ENCODE measurements at regions not wholly inside any gene's neighbourhood (a gene's known extent, or its start where the extent isn't known, plus 50 kb on each side); places are given as distances from the start of the nearest gene placed in this dataset.
A peak's percentile ranks its signal among the peaks of the same experiment; 100 is the strongest.

- ATAC-seq (ENCODE audit: low FRiP score in 2 of 2): peak in 1 of 2 donors; percentile 59
- H3K27ac ChIP-seq: no peak overlapping the region
- DNase-seq: peak in 1 of 2 donors; percentile 33
- no peaks in the 10 kb centered on the region for H3K4me1 ChIP-seq
- 61 to 74% methylated on average over 10 of the region's 10 CpGs for WGBS, 2 donors
- H3K27me3 ChIP-seq: no peaks in the 10 kb centered on the region
- no peaks in the 10 kb centered on the region for H3K36me3 ChIP-seq
- no peaks in the 10 kb centered on the region for H3K9me3 ChIP-seq
- no peak overlapping the region for H3K4me3 ChIP-seq
- TF ChIP-seq POLR2AphosphoS5 (IDR thresholded peaks at IDR 0.05) (no peak), CTCF (IDR thresholded peaks at IDR 0.05) (peak in 4 of 6 experiments; percentile 17 to 39 (median 26)), EP300 (IDR thresholded peaks at IDR 0.05) (no peak), POLR2A (IDR thresholded peaks at IDR 0.05) (no peak)
Measured at GRCh38 chr2:205903549-205904129, 182.3 kb downstream of the INO80D start.

GRCh38 chr2:205902900-205903237 is 183.1 kb downstream of the INO80D start:
- no peak overlapping the region for H3K27ac ChIP-seq
- WGBS, 2 donors: 75 to 80% methylated on average over 5 of the region's 5 CpGs
- no peaks in the 10 kb centered on the region for H3K4me1 ChIP-seq
- no peak for TF ChIP-seq CTCF (IDR thresholded peaks at IDR 0.05)
- TF ChIP-seq POLR2A (IDR thresholded peaks at IDR 0.05): no peak
- TF ChIP-seq EP300 (IDR thresholded peaks at IDR 0.05): no peak
- TF ChIP-seq POLR2AphosphoS5 (IDR thresholded peaks at IDR 0.05): no peak
- ATAC-seq (ENCODE audit: low FRiP score in 2 of 2) (peak in 1 of 2 donors; percentile 23), DNase-seq (no peak)
- H3K9me3 ChIP-seq: no peaks in the 10 kb centered on the region
- H3K36me3 ChIP-seq: no peaks in the 10 kb centered on the region
- H3K4me3 ChIP-seq: no peak overlapping the region
- H3K27me3 ChIP-seq: no peaks in the 10 kb centered on the region

GRCh38 chr2:205902041-205902899 is 183.7 kb downstream of the INO80D start:
- H3K4me1 ChIP-seq: no peaks in the 10 kb centered on the region
- WGBS, 2 donors: 72 to 79% methylated on average over 15 of the region's 15 CpGs
- no peaks in the 10 kb centered on the region for H3K9me3 ChIP-seq
- TF ChIP-seq CTCF (IDR thresholded peaks at IDR 0.05) (no peak), POLR2A (IDR thresholded peaks at IDR 0.05) (no peak), EP300 (IDR thresholded peaks at IDR 0.05) (no peak), POLR2AphosphoS5 (IDR thresholded peaks at IDR 0.05) (no peak)
- ATAC-seq (ENCODE audit: low FRiP score in 2 of 2) (peak in 1 of 2 donors; percentile 60), DNase-seq (no peak)
- no peaks in the 10 kb centered on the region for H3K36me3 ChIP-seq
- no peaks in the 10 kb centered on the region for H3K27me3 ChIP-seq
- no peak overlapping the region for H3K27ac ChIP-seq
- no peak overlapping the region for H3K4me3 ChIP-seq

- Histone ChIP-seq H3K27ac (no peak overlapping the region), H3K4me1 (no peaks in the 10 kb centered on the region), H3K27me3 (no peaks in the 10 kb centered on the region), H3K4me3 (no peak overlapping the region), H3K36me3 (no peaks in the 10 kb centered on the region), H3K9me3 (no peaks in the 10 kb centered on the region)
- no peak for ATAC-seq (ENCODE audit: low FRiP score in 2 of 2)
- TF ChIP-seq EP300 (IDR thresholded peaks at IDR 0.05): no peak
- TF ChIP-seq CTCF (IDR thresholded peaks at IDR 0.05): no peak
- TF ChIP-seq POLR2A (IDR thresholded peaks at IDR 0.05): no peak
- TF ChIP-seq POLR2AphosphoS5 (IDR thresholded peaks at IDR 0.05): no peak
- no peak for DNase-seq
- 93 to 96% methylated on average over 4 of the region's 4 CpGs for WGBS, 2 donors
Measured at GRCh38 chr2:205901491-205901890, 184.5 kb downstream of the INO80D start.
